ENCODE measurements at regions not wholly inside any gene's neighbourhood (a gene's known extent, or its start where the extent isn't known, plus 50 kb on each side); places are given as distances from the start of the nearest gene placed in this dataset.
A peak's percentile ranks its signal among the peaks of the same experiment; 100 is the strongest.

GRCh38 chr3:76245622-76246021 is 460.3 kb upstream of the ZNF717 start:
- no peak for DNase-seq (ENCODE audit: low read depth)
- no peak for TF ChIP-seq CTCF (IDR thresholded peaks at IDR 0.05; ENCODE audit: insufficient read depth, low read depth, low read length)

GRCh38 chr3:76264496-76264895 is 479.1 kb upstream of the ZNF717 start:
- H3K4me3 ChIP-seq (ENCODE audit: low read depth, low read length), result no peak overlapping the region
- no peak for TF ChIP-seq CTCF (IDR thresholded peaks at IDR 0.05; ENCODE audit: insufficient read depth, low read depth, low read length)
- DNase-seq (ENCODE audit: low read depth), result no peak

More at GRCh38 chr3:76245622-76246021, 460.3 kb upstream of the ZNF717 start:
- no peak overlapping the region for H3K4me3 ChIP-seq (ENCODE audit: low read depth, low read length)

- no peak overlapping the region for H3K4me3 ChIP-seq (ENCODE audit: low read depth, low read length)
- no peak for DNase-seq (ENCODE audit: low read depth)
- TF ChIP-seq CTCF (IDR thresholded peaks at IDR 0.05; ENCODE audit: insufficient read depth, low read depth, low read length), result no peak
Measured at GRCh38 chr3:76264911-76265310, 479.6 kb upstream of the ZNF717 start.

- no peak for TF ChIP-seq CTCF (IDR thresholded peaks at IDR 0.05; ENCODE audit: insufficient read depth, low read depth, low read length)
- DNase-seq (ENCODE audit: low read depth), result peak; percentile 1
- H3K4me3 ChIP-seq (ENCODE audit: low read depth, low read length), result no peak overlapping the region
Measured at GRCh38 chr3:76266511-76266910, 481.2 kb upstream of the ZNF717 start.

- no peak overlapping the region for H3K4me3 ChIP-seq (ENCODE audit: low read depth, low read length)
- TF ChIP-seq CTCF (IDR thresholded peaks at IDR 0.05; ENCODE audit: insufficient read depth, low read depth, low read length), result no peak
- no peak for DNase-seq (ENCODE audit: low read depth)
Measured at GRCh38 chr3:76267851-76268380, 482.6 kb upstream of the ZNF717 start.

GRCh38 chr3:76293856-76294255 is 508.5 kb upstream of the ZNF717 start:
- TF ChIP-seq CTCF (IDR thresholded peaks at IDR 0.05; ENCODE audit: insufficient read depth, low read depth, low read length), result no peak
- no peak for DNase-seq (ENCODE audit: low read depth)
- H3K4me3 ChIP-seq (ENCODE audit: low read depth, low read length), result no peak overlapping the region

GRCh38 chr3:76300746-76301145 is 515.4 kb upstream of the ZNF717 start:
- no peak for TF ChIP-seq CTCF (IDR thresholded peaks at IDR 0.05; ENCODE audit: insufficient read depth, low read depth, low read length)
- no peak for DNase-seq (ENCODE audit: low read depth)

More at GRCh38 chr3:76300746-76301145, 515.4 kb upstream of the ZNF717 start:
- H3K4me3 ChIP-seq (ENCODE audit: low read depth, low read length), result no peak overlapping the region

Measured in fibroblast of villous mesenchyme (primary cell).